ENCODE measurements at regions not wholly inside any gene's neighbourhood (a gene's known extent, or its start where the extent isn't known, plus 50 kb on each side); places are given as distances from the start of the nearest gene placed in this dataset.
"Not testable (repeated sequence)": the region's sequence is repeated elsewhere in the genome, so short reads cannot be mapped to it uniquely, and the experiment has no call there.

DNA sequence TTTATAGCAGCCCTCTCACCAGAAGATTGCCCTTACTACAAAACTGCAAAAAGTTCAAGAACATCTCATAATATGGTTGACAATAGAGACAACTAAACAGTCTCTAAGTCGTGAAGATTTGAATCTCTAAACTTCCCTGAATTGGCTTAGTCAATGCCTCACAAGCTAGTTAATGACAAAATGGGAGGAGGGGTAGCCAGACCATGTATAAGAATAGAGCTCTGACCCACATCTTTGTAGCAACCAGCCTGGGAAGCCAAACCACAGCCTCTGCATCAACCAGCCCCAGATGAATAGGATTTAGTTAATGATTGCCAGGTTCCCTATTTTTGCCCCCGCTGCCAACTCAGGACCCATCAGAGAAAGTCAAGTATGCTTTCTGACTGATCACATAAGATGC is 1265.9 kb upstream of the PCDH10 start:
- CTCF ChIA-PET, ATAC-seq: not testable (repeated sequence)

DNA sequence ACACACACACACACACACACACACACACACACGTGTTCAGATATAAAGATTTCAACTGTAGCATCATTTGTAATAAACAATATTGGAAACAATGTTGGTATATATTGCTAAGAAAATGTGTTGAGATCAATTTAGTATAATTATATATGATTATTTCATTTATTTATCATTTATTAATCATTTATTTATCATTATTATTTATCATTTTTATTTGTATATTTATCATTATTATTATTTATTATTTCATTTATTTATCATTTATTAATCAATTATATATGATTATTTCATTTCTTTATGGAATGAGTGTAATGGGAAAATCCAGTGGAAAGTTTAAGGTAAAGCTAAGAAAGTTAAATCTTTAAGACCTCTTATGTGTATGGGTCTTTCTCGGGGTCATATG is 1223.4 kb upstream of the PCDH10 start:
- ATAC-seq; H2AFZ ChIP-seq (ENCODE audit: low read depth, low read length, poor library complexity, severe bottlenecking); intact Hi-C loops (cut with micrococcal nuclease); H3K9ac ChIP-seq (ENCODE audit: low read length); H3K4me2 ChIP-seq (ENCODE audit: low read length); H3K27ac ChIP-seq (ENCODE audit: low read depth, low read length); H3K4me1 ChIP-seq (ENCODE audit: control insufficient read depth in 1 of 2, insufficient read depth in 2 of 2, low read length in 2 of 2); POLR2A ChIA-PET; H3K27me3 ChIP-seq (ENCODE audit: insufficient read depth, low read length); H3K4me3 ChIP-seq (replicated peaks in 1 of 2; ENCODE audit: low read depth in 1 of 2, low read length in 2 of 2); H3K9me2 ChIP-seq (ENCODE audit: insufficient read depth); H3K79me2 ChIP-seq (ENCODE audit: insufficient read depth, low read length); H4K20me1 ChIP-seq (ENCODE audit: insufficient read depth); DNase-seq (ENCODE audit: low read depth, low spot score); H3K9me3 ChIP-seq (ENCODE audit: control insufficient read depth in 1 of 2, insufficient read depth in 1 of 2, low read depth in 1 of 2, low read length in 2 of 2); BruUV-seq (replicated peaks); CTCF ChIA-PET; RAD21 ChIA-PET (ENCODE audit: low non-redundant PET in 1 of 2, low total read pairs in 2 of 2, uncharacterized antibody in 2 of 2, unreplicated experiment in 2 of 2); H3K36me3 ChIP-seq (ENCODE audit: control insufficient read depth in 1 of 2, insufficient read depth in 2 of 2, low read length in 2 of 2): not testable (repeated sequence)

More for the DNA sequence above, 1265.9 kb upstream of the PCDH10 start:
- DNase-seq (ENCODE audit: low read depth, low spot score); H3K27ac ChIP-seq (ENCODE audit: low read depth, low read length); H3K27me3 ChIP-seq (ENCODE audit: insufficient read depth, low read length); H3K9me2 ChIP-seq (ENCODE audit: insufficient read depth); BruUV-seq (replicated peaks); H3K4me1 ChIP-seq (ENCODE audit: control insufficient read depth in 1 of 2, insufficient read depth in 2 of 2, low read length in 2 of 2); H3K79me2 ChIP-seq (ENCODE audit: insufficient read depth, low read length); H4K20me1 ChIP-seq (ENCODE audit: insufficient read depth); H2AFZ ChIP-seq (ENCODE audit: low read depth, low read length, poor library complexity, severe bottlenecking); RAD21 ChIA-PET (ENCODE audit: low non-redundant PET in 1 of 2, low total read pairs in 2 of 2, uncharacterized antibody in 2 of 2, unreplicated experiment in 2 of 2); H3K9ac ChIP-seq (ENCODE audit: low read length); H3K4me3 ChIP-seq (replicated peaks in 1 of 2; ENCODE audit: low read depth in 1 of 2, low read length in 2 of 2); H3K4me2 ChIP-seq (ENCODE audit: low read length); H3K9me3 ChIP-seq (ENCODE audit: control insufficient read depth in 1 of 2, insufficient read depth in 1 of 2, low read depth in 1 of 2, low read length in 2 of 2); intact Hi-C loops (cut with micrococcal nuclease); POLR2A ChIA-PET; H3K36me3 ChIP-seq (ENCODE audit: control insufficient read depth in 1 of 2, insufficient read depth in 2 of 2, low read length in 2 of 2): not testable (repeated sequence)

DNA sequence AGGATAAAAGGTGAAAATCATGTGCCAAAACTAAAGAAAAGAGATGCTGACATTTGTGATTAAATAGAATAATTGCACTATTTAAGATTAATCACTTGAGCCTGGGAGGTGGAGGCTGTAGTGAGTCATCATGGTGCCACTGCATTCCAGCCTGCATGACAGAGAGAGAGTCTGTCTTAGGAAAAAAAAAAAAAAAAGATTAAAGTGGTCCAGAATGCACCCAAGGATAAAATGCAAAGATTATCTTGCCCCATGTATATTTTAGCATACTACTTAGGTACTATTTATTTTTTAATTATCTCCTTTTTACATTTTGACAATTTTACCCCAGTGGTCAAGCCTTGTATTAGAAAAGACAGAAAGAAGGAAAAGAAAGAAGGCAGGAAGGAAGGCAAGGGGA is 1181.4 kb upstream of the PCDH10 start:
- H3K36me3 ChIP-seq (ENCODE audit: control insufficient read depth in 1 of 2, insufficient read depth in 2 of 2, low read length in 2 of 2); H3K9me2 ChIP-seq (ENCODE audit: insufficient read depth); BruUV-seq (replicated peaks); H3K4me1 ChIP-seq (ENCODE audit: control insufficient read depth in 1 of 2, insufficient read depth in 2 of 2, low read length in 2 of 2); H3K4me3 ChIP-seq (replicated peaks in 1 of 2; ENCODE audit: low read depth in 1 of 2, low read length in 2 of 2); ATAC-seq; intact Hi-C loops (cut with micrococcal nuclease); H4K20me1 ChIP-seq (ENCODE audit: insufficient read depth); POLR2A ChIA-PET; H3K79me2 ChIP-seq (ENCODE audit: insufficient read depth, low read length); H3K27ac ChIP-seq (ENCODE audit: low read depth, low read length); H3K4me2 ChIP-seq (ENCODE audit: low read length); CTCF ChIA-PET; H3K9me3 ChIP-seq (ENCODE audit: control insufficient read depth in 1 of 2, insufficient read depth in 1 of 2, low read depth in 1 of 2, low read length in 2 of 2); RAD21 ChIA-PET (ENCODE audit: low non-redundant PET in 1 of 2, low total read pairs in 2 of 2, uncharacterized antibody in 2 of 2, unreplicated experiment in 2 of 2); H3K9ac ChIP-seq (ENCODE audit: low read length); H3K27me3 ChIP-seq (ENCODE audit: insufficient read depth, low read length); H2AFZ ChIP-seq (ENCODE audit: low read depth, low read length, poor library complexity, severe bottlenecking): not testable (repeated sequence)
- peak; percentile 0 for DNase-seq (ENCODE audit: low read depth, low spot score)
